Smooth muscle cell (in vitro differentiated cells): ENCODE measurements at regions not wholly inside any gene's neighbourhood (a gene's known extent, or its start where the extent isn't known, plus 50 kb on each side); places are given as distances from the start of the nearest gene placed in this dataset.

Experiments
- DNase-seq: peaks from one replicate; lab custom pipeline; 2025; ENCODE audit not compliant: unreplicated experiment; lab: John Stamatoyannopoulos, UW
- H2AFZ ChIP-seq: fragments of 200-600 bp; sonication (generic); 2 replicates; pipeline ENCODE4 v1.6.0; 2016; ENCODE audit warnings: antibody characterized with exemption, low read depth, mild to moderate bottlenecking
- H3F3A ChIP-seq: fragments of 200-600 bp; sonication (generic); 2 replicates; pipeline ENCODE4 v1.6.0; 2017; ENCODE audit warnings: antibody characterized with exemption, low read depth
- H3K27ac ChIP-seq: fragments of 200-600 bp; sonication (generic); 2 replicates; pipeline ENCODE4 v1.5.1; 2016; ENCODE audit warnings: low read depth, mild to moderate bottlenecking
- H3K27me3 ChIP-seq: fragments of 200-600 bp; sonication (generic); 2 replicates; pipeline ENCODE4 v1.6.1; 2016; ENCODE audit warnings: low read depth, mild to moderate bottlenecking
- H3K36me3 ChIP-seq: fragments of 200-600 bp; sonication (generic); 2 replicates; pipeline ENCODE4 v1.5.1; 2016; ENCODE audit warnings: low read depth
- H3K4me1 ChIP-seq: fragments of 200-600 bp; sonication (generic); 2 replicates; pipeline ENCODE4 v1.5.1; 2016; ENCODE audit warnings: low read depth
- H3K4me2 ChIP-seq: fragments of 200-600 bp; sonication (generic); 2 replicates; pipeline ENCODE4 v1.6.0; 2016; ENCODE audit warnings: mild to moderate bottlenecking
- H3K4me3 ChIP-seq: fragments of 200-600 bp; sonication (generic); 2 replicates; pipeline ENCODE4 v1.5.1; 2016; ENCODE audit warnings: mild to moderate bottlenecking
- H3K79me2 ChIP-seq: fragments of 200-600 bp; sonication (generic); 2 replicates; pipeline ENCODE4 v1.6.0; 2016; ENCODE audit warnings: low read depth, mild to moderate bottlenecking
- H3K9ac ChIP-seq: fragments of 200-600 bp; sonication (generic); 2 replicates; pipeline ENCODE4 v1.6.0; 2016; ENCODE audit warnings: low read depth
- H3K9me3 ChIP-seq: fragments of 200-600 bp; sonication (generic); replicated peaks from 2 replicates; pipeline ENCODE4 v1.5.1; 2016; ENCODE audit warnings: low read depth
- H4K20me1 ChIP-seq: fragments of 200-600 bp; sonication (generic); 2 replicates; pipeline ENCODE4 v1.6.0; 2016; ENCODE audit warnings: low read depth
- WGBS: methylation state at CpG from one replicate; pipeline ENCODE4 v1.1.7; 2016; ENCODE audit warnings: low lambda C conversion rate; 5-methylcytosine and 5-hydroxymethylcytosine counted together
- TF ChIP-seq, protein P1 (sequence below): fragments of 200-600 bp; sonication (generic); IDR thresholded peaks from 2 replicates; pipeline ENCODE4 v1.5.1; 2017; ENCODE audit warnings: borderline replicate concordance, mild to moderate bottlenecking, antibody characterized with exemption; ENCODE audit not compliant: insufficient read depth, poor library complexity, severe bottlenecking

DNA sequence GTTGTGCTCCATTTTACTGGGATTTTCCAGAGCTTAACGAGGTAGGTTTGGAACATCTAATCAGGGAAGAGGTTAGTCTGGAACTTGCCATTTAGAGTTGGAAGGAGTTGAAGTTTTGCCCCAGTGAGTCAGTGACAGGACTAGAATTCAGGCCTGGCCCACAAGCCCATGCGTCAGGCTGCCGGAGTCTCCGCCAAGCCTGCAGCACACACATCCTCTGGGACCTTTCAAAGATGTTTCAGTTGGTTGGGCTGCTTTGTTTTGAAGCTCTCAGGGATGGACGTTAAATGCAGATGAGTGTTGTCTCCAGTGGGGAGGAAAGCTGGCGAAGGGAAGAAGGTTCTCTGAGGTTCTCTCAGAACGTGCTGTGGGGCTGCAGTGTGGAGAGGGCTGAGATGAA lies 147.0 kb downstream of the PSAT1 start:
- no peak for DNase-seq
- H3K4me1 ChIP-seq = peaks cover 11% of the 10 kb centered on the region
- 81% methylated on average over 7 of the region's 7 CpGs for WGBS
- no peak overlapping the region for H3K4me3 ChIP-seq
- no peak overlapping the region for H2AFZ ChIP-seq
- no peak overlapping the region for H3K27ac ChIP-seq
- TF ChIP-seq, protein P1, sequence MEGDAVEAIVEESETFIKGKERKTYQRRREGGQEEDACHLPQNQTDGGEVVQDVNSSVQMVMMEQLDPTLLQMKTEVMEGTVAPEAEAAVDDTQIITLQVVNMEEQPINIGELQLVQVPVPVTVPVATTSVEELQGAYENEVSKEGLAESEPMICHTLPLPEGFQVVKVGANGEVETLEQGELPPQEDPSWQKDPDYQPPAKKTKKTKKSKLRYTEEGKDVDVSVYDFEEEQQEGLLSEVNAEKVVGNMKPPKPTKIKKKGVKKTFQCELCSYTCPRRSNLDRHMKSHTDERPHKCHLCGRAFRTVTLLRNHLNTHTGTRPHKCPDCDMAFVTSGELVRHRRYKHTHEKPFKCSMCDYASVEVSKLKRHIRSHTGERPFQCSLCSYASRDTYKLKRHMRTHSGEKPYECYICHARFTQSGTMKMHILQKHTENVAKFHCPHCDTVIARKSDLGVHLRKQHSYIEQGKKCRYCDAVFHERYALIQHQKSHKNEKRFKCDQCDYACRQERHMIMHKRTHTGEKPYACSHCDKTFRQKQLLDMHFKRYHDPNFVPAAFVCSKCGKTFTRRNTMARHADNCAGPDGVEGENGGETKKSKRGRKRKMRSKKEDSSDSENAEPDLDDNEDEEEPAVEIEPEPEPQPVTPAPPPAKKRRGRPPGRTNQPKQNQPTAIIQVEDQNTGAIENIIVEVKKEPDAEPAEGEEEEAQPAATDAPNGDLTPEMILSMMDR = no peak
- no peaks in the 10 kb centered on the region for H3K9me3 ChIP-seq
- no peaks in the 10 kb centered on the region for H3K27me3 ChIP-seq
- H4K20me1 ChIP-seq = no peaks in the 10 kb centered on the region
- no peaks in the 10 kb centered on the region for H3K79me2 ChIP-seq
- no peak overlapping the region for H3K4me2 ChIP-seq
- H3F3A ChIP-seq = no peaks in the 10 kb centered on the region
- H3K36me3 ChIP-seq = no peaks in the 10 kb centered on the region
- H3K9ac ChIP-seq = no peak overlapping the region

GRCh38 chr9:78448960-78449673 lies 152.2 kb downstream of the PSAT1 start:
- no peaks in the 10 kb centered on the region for H3K79me2 ChIP-seq
- H3K9ac ChIP-seq = no peak overlapping the region
- H3K4me3 ChIP-seq = no peak overlapping the region
- H2AFZ ChIP-seq = no peak overlapping the region
- no peak overlapping the region for H3K27ac ChIP-seq
- no peaks in the 10 kb centered on the region for H3F3A ChIP-seq
- peaks cover 4% of the 10 kb centered on the region for H3K4me1 ChIP-seq
- H4K20me1 ChIP-seq = no peaks in the 10 kb centered on the region
- H3K36me3 ChIP-seq = no peaks in the 10 kb centered on the region
- H3K4me2 ChIP-seq = peak overlapping the region; percentile 49
- H3K27me3 ChIP-seq = no peaks in the 10 kb centered on the region
- no peak for DNase-seq
- TF ChIP-seq, protein P1 = no peak
- no peaks in the 10 kb centered on the region for H3K9me3 ChIP-seq
- 82% methylated on average over 8 of the region's 8 CpGs for WGBS

DNA sequence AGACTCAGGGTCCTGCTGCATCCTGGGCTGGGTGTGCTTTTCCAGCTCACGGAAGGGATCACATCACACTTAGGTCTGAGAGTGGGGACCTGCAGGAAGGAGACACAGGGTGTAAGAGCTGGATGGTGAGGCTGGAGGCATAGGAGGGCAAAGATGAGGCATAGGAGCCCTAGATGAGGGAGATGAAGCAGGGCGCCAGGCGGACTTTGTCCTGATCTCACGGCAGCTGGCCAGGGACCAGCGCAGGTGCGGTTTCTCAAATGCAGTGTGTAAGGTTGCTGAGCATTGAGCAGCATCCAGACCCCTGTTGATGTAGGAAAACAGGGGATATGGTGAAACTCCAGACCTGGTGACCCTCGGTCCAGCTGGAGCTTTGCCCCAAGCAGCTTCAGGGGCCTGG lies 156.5 kb downstream of the PSAT1 start:
- Histone ChIP-seq H4K20me1 (no peaks in the 10 kb centered on the region), H3K4me1 (peaks cover 4% of the 10 kb centered on the region), H3K79me2 (no peaks in the 10 kb centered on the region), H3K27me3 (no peaks in the 10 kb centered on the region), H3K4me2 (no peak overlapping the region), H2AFZ (no peak overlapping the region), H3K36me3 (no peaks in the 10 kb centered on the region), H3K27ac (no peak overlapping the region), H3F3A (no peaks in the 10 kb centered on the region), H3K9me3 (no peaks in the 10 kb centered on the region), H3K9ac (no peak overlapping the region), H3K4me3 (no peak overlapping the region)
- TF ChIP-seq, protein P1 = no peak
- WGBS = 97% methylated on average over 7 of the region's 7 CpGs
- DNase-seq = no peak

DNA sequence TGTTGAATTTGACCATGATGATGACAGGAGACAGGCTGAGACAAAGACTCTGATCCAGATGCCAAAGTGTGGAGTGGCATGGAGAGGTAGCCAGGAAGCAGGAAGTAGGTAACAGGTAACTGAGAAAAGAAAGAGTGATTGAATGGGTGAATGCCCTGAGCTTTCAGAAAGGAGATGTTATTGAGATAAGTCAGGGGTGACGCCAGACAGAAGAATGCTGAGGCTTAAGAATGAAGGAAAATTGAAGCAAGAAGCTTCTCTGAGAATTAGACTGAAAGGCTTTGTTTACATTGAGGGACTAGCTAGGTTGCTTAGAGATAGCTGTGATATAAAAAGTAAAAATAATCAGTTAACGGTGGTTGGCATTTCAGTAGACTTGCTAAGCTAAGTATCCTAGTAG lies 165.7 kb downstream of the PSAT1 start:
- DNase-seq = no peak
- Histone ChIP-seq H4K20me1 (no peaks in the 10 kb centered on the region), H3K4me1 (no peaks in the 10 kb centered on the region), H3K9me3 (no peaks in the 10 kb centered on the region), H3K79me2 (no peaks in the 10 kb centered on the region), H3F3A (no peaks in the 10 kb centered on the region), H3K36me3 (no peaks in the 10 kb centered on the region), H3K27me3 (no peaks in the 10 kb centered on the region), H3K4me3 (no peak overlapping the region), H3K27ac (peak overlapping the region; percentile 59), H3K9ac (no peak overlapping the region), H2AFZ (no peak overlapping the region), H3K4me2 (no peak overlapping the region)
- TF ChIP-seq, protein P1 = no peak
- WGBS = 38% methylated on average over 2 of the region's 2 CpGs
